Mucosa of descending colon (tissue), 3 donors: ENCODE measurements at regions not wholly inside any gene's neighbourhood (a gene's known extent, or its start where the extent isn't known, plus 50 kb on each side); places are given as distances from the start of the nearest gene placed in this dataset.

Experiments used
- ATAC-seq: fragments of 200-7000 bp; cut with Tn5 transposase; one replicate; pipeline ENCODE4 v1.9.1; 2020; ENCODE audit warnings: mild to moderate bottlenecking, moderate library complexity
- DNase-seq, 3 donors: peaks; one replicate each; pipeline ENCODE4 v3.0.0-alpha.2; 2020
- H3K36me3 ChIP-seq: fragments of 200-600 bp; one replicate; pipeline ENCODE4 v1.8.0; 2021; ENCODE audit warnings: low read depth, mild to moderate bottlenecking
- H3K4me1 ChIP-seq: fragments of 200-600 bp; one replicate; pipeline ENCODE4 v1.8.0; 2021; ENCODE audit warnings: low read depth, mild to moderate bottlenecking
- H3K4me3 ChIP-seq: fragments of 200-600 bp; one replicate; pipeline ENCODE4 v1.8.0; 2021; ENCODE audit warnings: mild to moderate bottlenecking
- H3K9me3 ChIP-seq: fragments of 200-600 bp; one replicate; pipeline ENCODE4 v1.8.0; 2021; ENCODE audit warnings: mild to moderate bottlenecking
- CTCF ChIP-seq: fragments of 200-600 bp; IDR thresholded peaks from one replicate; pipeline ENCODE4 v1.8.0; 2022; ENCODE audit warnings: antibody characterized with exemption, mild to moderate bottlenecking
- intact Hi-C, 2 donors: fragments of 100-400 bp; cut with DNase I in 1 of 2; cut with micrococcal nuclease in 1 of 2; formaldehyde crosslinking; loops; one replicate each; pipeline versions ENCODE4 v1.11.0 to v1.11.1; 2022; cut with DNase I, micrococcal nuclease
- donor health status: DM: no; HTN: no; CAD: no; lungs with moderate emphysema.
- donor health status: DM: no; HTN: no; CAD: no.
- donor health status: DM: no; HTN: yes; CAD: no.

- TF ChIP-seq CTCF = no peak
- ATAC-seq (no peak), DNase-seq (no peak)
- Histone ChIP-seq H3K4me3 (no peak overlapping the region), H3K36me3 (no peaks in the 10 kb centered on the region), H3K4me1 (no peaks in the 10 kb centered on the region), H3K9me3 (no peaks in the 10 kb centered on the region)
- intact Hi-C loops = no loop called here
These were observed 274.5 kb downstream of the GPAT3 start for GRCh38 chr4:83810428-83810827.

GRCh38 chr4:83809581-83809980, 273.7 kb downstream of the GPAT3 start:
- Histone ChIP-seq H3K36me3 (no peaks in the 10 kb centered on the region), H3K4me1 (no peaks in the 10 kb centered on the region), H3K4me3 (no peak overlapping the region), H3K9me3 (no peaks in the 10 kb centered on the region)
- intact Hi-C loops = no loop called here
- DNase-seq (no peak), ATAC-seq (no peak)
- TF ChIP-seq CTCF = no peak

GRCh38 chr4:83793481-83793880, 257.6 kb downstream of the GPAT3 start:
- no peak for TF ChIP-seq CTCF
- DNase-seq = no peak
- intact Hi-C loops = no loop called here
- Histone ChIP-seq H3K36me3 (no peaks in the 10 kb centered on the region), H3K4me3 (no peak overlapping the region), H3K9me3 (no peaks in the 10 kb centered on the region), H3K4me1 (no peaks in the 10 kb centered on the region)
- no peak for ATAC-seq

GRCh38 chr4:83785891-83786290, 250.0 kb downstream of the GPAT3 start:
- intact Hi-C loops = no loop called here
- Histone ChIP-seq H3K9me3 (no peaks in the 10 kb centered on the region), H3K4me1 (no peaks in the 10 kb centered on the region), H3K4me3 (no peak overlapping the region), H3K36me3 (no peaks in the 10 kb centered on the region)
- DNase-seq (no peak), ATAC-seq (no peak)
- TF ChIP-seq CTCF = no peak

- no peak for DNase-seq
- Histone ChIP-seq H3K4me1 (no peaks in the 10 kb centered on the region), H3K9me3 (no peaks in the 10 kb centered on the region), H3K36me3 (no peaks in the 10 kb centered on the region), H3K4me3 (no peak overlapping the region)
- TF ChIP-seq CTCF = no peak
- intact Hi-C loops = no loop called here
- ATAC-seq = no peak
These were observed 247.3 kb downstream of the GPAT3 start for GRCh38 chr4:83783215-83783614.

GRCh38 chr4:83782591-83782990, 246.7 kb downstream of the GPAT3 start:
- Histone ChIP-seq H3K4me3 (no peak overlapping the region), H3K4me1 (no peaks in the 10 kb centered on the region), H3K36me3 (no peaks in the 10 kb centered on the region), H3K9me3 (no peaks in the 10 kb centered on the region)
- DNase-seq = no peak
- ATAC-seq = no peak
- intact Hi-C loops = no loop called here
- no peak for TF ChIP-seq CTCF
